ENCODE measurements at regions not wholly inside any gene's neighbourhood (a gene's known extent, or its start where the extent isn't known, plus 50 kb on each side); places are given as distances from the start of the nearest gene placed in this dataset.

DNA sequence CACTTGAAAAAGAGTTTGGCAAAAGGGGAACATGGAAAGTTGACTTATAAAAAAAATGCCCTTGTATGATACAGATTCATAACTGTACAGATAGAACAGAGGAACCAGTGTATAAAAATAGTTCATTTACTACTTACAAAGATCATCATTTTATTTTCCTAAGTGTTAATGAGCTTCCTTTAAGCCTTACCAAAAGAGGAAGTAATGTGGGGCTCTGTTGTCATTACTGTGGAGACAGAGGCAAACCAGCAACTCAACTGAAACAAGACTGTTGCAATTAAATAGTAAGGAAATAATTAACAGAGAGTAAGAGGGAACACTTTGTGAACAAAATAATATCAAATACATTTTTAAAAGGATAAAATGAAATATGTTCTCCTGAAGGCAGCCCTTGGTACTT, 526.2 kb upstream of the ADARB2 start:
- TF ChIP-seq, protein P1, sequence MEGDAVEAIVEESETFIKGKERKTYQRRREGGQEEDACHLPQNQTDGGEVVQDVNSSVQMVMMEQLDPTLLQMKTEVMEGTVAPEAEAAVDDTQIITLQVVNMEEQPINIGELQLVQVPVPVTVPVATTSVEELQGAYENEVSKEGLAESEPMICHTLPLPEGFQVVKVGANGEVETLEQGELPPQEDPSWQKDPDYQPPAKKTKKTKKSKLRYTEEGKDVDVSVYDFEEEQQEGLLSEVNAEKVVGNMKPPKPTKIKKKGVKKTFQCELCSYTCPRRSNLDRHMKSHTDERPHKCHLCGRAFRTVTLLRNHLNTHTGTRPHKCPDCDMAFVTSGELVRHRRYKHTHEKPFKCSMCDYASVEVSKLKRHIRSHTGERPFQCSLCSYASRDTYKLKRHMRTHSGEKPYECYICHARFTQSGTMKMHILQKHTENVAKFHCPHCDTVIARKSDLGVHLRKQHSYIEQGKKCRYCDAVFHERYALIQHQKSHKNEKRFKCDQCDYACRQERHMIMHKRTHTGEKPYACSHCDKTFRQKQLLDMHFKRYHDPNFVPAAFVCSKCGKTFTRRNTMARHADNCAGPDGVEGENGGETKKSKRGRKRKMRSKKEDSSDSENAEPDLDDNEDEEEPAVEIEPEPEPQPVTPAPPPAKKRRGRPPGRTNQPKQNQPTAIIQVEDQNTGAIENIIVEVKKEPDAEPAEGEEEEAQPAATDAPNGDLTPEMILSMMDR (conservative IDR thresholded peaks at IDR 0.05; ENCODE audit: low read depth, low read length), result no peak
- H3K4me3 ChIP-seq (ENCODE audit: low read depth, low read length), result no peak overlapping the region
- no peak for DNase-seq (ENCODE audit: low read depth)

DNA sequence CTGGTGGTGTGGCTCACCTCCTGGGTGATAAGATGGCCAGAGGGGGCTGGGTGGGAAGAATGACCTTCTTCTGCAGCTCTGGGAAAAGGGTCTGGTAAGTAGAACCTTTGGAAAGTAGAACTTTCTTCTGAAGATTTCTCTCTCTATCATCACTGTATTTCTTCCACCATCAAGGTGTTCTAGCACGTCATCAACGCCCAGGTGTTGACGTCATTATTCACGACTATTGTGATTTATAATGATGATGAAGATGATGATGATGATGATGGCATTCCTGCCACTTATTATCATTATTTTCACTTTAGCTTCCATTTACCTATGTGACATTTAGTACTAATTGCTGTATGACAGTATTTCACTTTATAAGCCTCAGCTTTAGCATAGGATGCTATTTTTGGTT, 525.6 kb upstream of the ADARB2 start:
- TF ChIP-seq, protein P1 (conservative IDR thresholded peaks at IDR 0.05; ENCODE audit: low read depth, low read length), result no peak
- no peak for DNase-seq (ENCODE audit: low read depth)
- H3K4me3 ChIP-seq (ENCODE audit: low read depth, low read length), result no peak overlapping the region

DNA sequence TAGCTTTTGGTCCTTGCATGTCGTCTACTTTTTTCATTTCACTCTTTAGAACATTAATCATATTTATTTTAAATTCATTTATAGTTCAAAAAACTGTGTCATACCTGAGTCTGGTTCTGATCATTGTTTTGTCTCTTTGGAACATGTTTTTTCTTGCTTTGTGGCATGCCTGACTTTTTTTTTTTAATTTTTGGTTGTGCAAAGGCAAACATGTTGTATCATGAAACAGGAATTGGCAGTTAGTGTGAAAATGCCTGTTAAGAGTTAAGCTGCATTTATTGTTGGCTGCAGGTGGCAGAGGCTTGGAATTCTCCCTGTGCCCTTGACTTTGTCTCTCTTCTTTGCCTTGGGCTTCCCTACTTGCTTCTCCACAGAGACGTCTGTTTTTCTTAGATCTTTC, 525.0 kb upstream of the ADARB2 start:
- TF ChIP-seq, protein P1 (conservative IDR thresholded peaks at IDR 0.05; ENCODE audit: low read depth, low read length), result no peak
- no peak for DNase-seq (ENCODE audit: low read depth)
- H3K4me3 ChIP-seq (ENCODE audit: low read depth, low read length), result no peak overlapping the region

DNA sequence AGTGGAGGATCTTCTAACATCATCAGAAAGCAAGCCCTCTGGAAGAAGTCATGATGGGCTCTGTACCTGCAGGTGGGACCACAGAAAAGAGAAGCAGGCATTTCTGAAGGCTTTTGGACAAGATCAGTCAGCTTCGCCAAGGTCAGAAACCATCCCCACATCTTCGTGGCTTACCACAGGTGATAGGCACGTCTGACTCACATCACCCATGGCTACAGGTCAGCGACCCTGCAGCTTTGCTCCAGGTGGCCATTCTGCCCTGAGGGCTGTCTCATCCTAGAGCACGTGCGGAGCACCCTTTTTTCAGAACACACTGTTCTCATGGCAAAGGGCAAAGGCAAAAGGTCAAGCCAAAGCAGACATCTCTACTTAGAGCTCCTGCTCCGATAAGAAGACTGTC, 518.9 kb upstream of the ADARB2 start:
- no peak for DNase-seq (ENCODE audit: low read depth)
- H3K4me3 ChIP-seq (ENCODE audit: low read depth, low read length), result no peak overlapping the region
- TF ChIP-seq, protein P1 (conservative IDR thresholded peaks at IDR 0.05; ENCODE audit: low read depth, low read length), result no peak

DNA sequence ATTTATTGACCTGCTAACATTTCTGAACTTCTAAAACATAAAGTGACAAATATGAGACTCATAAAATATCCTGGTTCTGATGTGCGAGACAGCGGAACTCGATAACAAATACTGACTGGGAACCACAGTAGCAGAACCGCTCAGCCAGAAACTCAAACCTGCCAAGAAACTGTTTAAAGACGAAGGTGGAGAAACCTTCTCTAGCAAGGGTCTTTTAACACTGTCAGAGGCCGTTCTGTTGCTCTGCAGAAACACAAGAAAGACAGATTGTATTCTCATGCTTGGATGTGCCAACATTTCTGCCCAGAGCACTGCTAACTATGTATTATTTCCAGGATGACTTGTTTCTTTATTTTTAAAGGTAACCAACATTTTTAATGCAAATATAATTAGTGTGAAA, 514.8 kb upstream of the ADARB2 start:
- no peak for DNase-seq (ENCODE audit: low read depth)
- H3K4me3 ChIP-seq (ENCODE audit: low read depth, low read length), result no peak overlapping the region
- TF ChIP-seq, protein P1 (conservative IDR thresholded peaks at IDR 0.05; ENCODE audit: low read depth, low read length), result no peak

DNA sequence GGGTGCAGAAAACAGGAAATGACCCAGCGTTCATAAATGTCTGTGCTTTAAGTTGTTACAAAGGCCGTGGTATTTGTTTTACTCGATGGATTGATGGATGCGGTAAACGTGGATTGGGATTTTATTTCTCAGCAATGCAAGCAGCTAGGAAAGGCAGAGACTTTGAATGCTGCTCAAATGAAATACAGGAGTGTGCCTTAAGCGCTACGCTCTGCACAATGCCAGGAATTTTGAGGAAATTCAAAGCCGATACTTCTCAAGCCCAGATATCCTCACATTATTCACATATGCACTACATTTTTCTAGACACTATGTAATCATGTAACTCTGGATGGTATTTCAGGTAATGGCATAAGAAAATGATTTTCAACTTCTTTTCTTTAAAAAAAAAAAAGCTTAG, 514.3 kb upstream of the ADARB2 start:
- TF ChIP-seq, protein P1 (conservative IDR thresholded peaks at IDR 0.05; ENCODE audit: low read depth, low read length), result no peak
- no peak overlapping the region for H3K4me3 ChIP-seq (ENCODE audit: low read depth, low read length)
- DNase-seq (ENCODE audit: low read depth), result no peak

DNA sequence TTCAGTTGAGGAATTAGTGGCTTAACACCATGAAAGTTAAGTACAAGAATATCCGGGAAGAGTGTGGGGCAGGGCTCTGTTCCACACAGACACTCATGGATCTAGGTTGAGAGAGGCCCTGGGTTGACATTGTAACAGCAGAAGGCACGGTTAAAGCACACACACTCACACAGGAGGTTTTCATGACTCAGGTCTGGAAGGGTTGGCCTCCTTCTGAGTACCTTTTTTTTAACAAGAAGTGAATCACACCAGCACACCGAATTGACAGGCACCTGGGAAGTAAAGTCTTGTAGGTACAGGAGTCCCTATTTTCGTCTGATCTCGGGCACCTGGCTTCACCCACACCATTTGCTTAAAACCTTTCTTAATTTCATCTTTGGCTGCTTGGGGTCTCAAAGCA, 509.4 kb upstream of the ADARB2 start:
- H3K4me3 ChIP-seq (ENCODE audit: low read depth, low read length), result no peak overlapping the region
- DNase-seq (ENCODE audit: low read depth), result no peak
- TF ChIP-seq, protein P1 (conservative IDR thresholded peaks at IDR 0.05; ENCODE audit: low read depth, low read length), result no peak
